Esophagus muscularis mucosa (tissue), 3 donors: ENCODE measurements at regions not wholly inside any gene's neighbourhood (a gene's known extent, or its start where the extent isn't known, plus 50 kb on each side); places are given as distances from the start of the nearest gene placed in this dataset.

ENCODE experiments used
- POLR2A ChIP-seq: fragments of 450-650 bp; IDR thresholded peaks from one replicate; pipeline ENCODE4 v1.6.1; 2017; ENCODE audit warnings: antibody characterized with exemption, moderate library complexity, mild to moderate bottlenecking, low read depth
- POLR2AphosphoS5 ChIP-seq, 2 donors: sonication (generic); formaldehyde crosslinking; IDR thresholded peaks; one replicate each; pipeline ENCODE4 v1.6.1; 2017; ENCODE audit warnings: antibody characterized with exemption in 2 of 2
- TF ChIP-seq, protein P1 (sequence below), 3 experiments: fragments of 200-600 bp in 2 of 3; fragments of 450-650 bp in 1 of 3; sonication (generic) in 2 of 3; IDR thresholded peaks; one replicate each; pipeline ENCODE4 v1.5.1; 2017 to 2019; ENCODE audit warnings: antibody characterized with exemption in 3 of 3, mild to moderate bottlenecking in 2 of 3, moderate library complexity in 1 of 3

DNA sequence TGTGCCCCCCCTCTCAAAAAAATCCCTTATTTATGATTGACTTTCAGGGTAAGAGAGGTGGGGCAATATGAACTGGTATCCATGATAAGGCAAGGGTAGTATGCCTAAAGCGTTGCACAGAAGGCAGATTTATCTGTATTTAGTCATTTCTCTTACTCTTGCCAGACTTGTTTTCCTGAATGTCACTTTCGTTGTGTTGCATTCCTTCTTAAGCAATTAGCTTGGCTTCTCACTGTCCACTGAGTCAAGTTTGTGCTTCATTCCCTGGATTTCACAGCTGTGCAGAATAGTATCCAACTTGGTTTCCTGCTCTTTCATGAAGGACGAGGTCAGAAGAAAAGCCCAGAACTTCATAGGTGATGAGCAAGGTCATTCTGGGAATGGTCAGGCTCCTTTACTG, 301.5 kb upstream of the ACTBL2 start:
- TF ChIP-seq, protein P1, sequence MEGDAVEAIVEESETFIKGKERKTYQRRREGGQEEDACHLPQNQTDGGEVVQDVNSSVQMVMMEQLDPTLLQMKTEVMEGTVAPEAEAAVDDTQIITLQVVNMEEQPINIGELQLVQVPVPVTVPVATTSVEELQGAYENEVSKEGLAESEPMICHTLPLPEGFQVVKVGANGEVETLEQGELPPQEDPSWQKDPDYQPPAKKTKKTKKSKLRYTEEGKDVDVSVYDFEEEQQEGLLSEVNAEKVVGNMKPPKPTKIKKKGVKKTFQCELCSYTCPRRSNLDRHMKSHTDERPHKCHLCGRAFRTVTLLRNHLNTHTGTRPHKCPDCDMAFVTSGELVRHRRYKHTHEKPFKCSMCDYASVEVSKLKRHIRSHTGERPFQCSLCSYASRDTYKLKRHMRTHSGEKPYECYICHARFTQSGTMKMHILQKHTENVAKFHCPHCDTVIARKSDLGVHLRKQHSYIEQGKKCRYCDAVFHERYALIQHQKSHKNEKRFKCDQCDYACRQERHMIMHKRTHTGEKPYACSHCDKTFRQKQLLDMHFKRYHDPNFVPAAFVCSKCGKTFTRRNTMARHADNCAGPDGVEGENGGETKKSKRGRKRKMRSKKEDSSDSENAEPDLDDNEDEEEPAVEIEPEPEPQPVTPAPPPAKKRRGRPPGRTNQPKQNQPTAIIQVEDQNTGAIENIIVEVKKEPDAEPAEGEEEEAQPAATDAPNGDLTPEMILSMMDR (IDR thresholded peaks at IDR 0.05), result no peak
- TF ChIP-seq POLR2AphosphoS5 (IDR thresholded peaks at IDR 0.05) (no peak), POLR2A (no peak)
